Suprapubic skin (tissue), 3 donors: ENCODE measurements at regions not wholly inside any gene's neighbourhood (a gene's known extent, or its start where the extent isn't known, plus 50 kb on each side); places are given as distances from the start of the nearest gene placed in this dataset.

Source experiments
- EP300 ChIP-seq: sonication (generic); formaldehyde crosslinking; IDR thresholded peaks from one replicate; pipeline ENCODE4 v1.6.1; 2017; ENCODE audit warnings: antibody characterized with exemption
- POLR2A ChIP-seq, 2 donors: fragments of 450-650 bp; IDR thresholded peaks; one replicate each; pipeline ENCODE4 v1.6.1; 2017; ENCODE audit warnings: antibody characterized with exemption in 2 of 2, mild to moderate bottlenecking in 2 of 2, moderate library complexity in 2 of 2
- TF ChIP-seq, protein P1 (sequence below), 2 donors: fragments of 200-600 bp in 1 of 2; fragments of 450-650 bp in 1 of 2; sonication (generic) in 1 of 2; IDR thresholded peaks; one replicate each; pipeline ENCODE4 v1.5.1; 2016 to 2019; ENCODE audit warnings: antibody characterized with exemption in 2 of 2, mild to moderate bottlenecking in 1 of 2, moderate library complexity in 1 of 2

DNA sequence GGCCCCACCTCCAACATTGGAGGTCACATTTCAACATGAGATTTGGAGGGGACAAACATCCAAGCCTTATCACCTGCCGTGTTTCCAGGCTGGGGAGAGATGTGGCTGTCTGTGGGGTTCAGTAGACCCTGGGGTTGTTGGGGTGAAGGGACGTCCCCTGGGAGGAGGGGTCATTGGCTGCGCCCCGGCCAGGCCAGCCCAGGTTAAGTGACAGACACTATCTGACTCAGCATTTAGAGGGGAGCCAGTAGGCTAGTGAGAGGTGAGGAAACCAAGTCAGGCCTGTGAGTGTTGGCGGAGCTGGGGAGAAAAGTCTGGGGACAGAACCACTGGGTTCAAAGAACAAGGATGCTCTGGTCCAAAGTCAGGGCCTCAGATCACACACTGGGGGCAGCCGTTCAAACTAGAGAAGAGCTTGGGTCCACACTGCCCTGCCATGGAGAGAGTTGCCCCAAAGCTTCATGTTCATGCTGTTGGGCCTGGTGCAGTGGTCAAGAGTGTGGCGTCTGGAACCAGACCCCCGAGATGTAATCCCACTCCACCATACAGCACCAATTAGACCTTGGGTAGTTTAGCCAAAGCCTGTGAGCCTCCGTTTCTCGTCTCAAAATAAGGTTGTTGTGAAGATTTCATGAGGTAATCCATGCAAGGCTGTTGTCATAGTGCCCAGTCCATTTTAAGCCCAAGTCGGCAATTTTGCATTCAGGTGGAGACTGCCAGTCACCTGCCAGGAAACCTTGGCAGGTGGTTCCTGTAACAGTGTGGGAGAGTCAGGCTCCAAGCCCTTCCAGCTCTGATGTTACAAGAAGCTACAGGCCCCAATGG, 1289.6 kb downstream of the TBC1D22A start:
- TF ChIP-seq, protein P1, sequence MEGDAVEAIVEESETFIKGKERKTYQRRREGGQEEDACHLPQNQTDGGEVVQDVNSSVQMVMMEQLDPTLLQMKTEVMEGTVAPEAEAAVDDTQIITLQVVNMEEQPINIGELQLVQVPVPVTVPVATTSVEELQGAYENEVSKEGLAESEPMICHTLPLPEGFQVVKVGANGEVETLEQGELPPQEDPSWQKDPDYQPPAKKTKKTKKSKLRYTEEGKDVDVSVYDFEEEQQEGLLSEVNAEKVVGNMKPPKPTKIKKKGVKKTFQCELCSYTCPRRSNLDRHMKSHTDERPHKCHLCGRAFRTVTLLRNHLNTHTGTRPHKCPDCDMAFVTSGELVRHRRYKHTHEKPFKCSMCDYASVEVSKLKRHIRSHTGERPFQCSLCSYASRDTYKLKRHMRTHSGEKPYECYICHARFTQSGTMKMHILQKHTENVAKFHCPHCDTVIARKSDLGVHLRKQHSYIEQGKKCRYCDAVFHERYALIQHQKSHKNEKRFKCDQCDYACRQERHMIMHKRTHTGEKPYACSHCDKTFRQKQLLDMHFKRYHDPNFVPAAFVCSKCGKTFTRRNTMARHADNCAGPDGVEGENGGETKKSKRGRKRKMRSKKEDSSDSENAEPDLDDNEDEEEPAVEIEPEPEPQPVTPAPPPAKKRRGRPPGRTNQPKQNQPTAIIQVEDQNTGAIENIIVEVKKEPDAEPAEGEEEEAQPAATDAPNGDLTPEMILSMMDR (IDR thresholded peaks at IDR 0.05), result no peak
- TF ChIP-seq POLR2A (IDR thresholded peaks at IDR 0.05), result no peak
- TF ChIP-seq EP300, result no peak
